T-helper 1 cell (primary cell): ENCODE measurements at regions not wholly inside any gene's neighbourhood (a gene's known extent, or its start where the extent isn't known, plus 50 kb on each side); places are given as distances from the start of the nearest gene placed in this dataset.
A peak's percentile ranks its signal among the peaks of the same experiment; 100 is the strongest.

ENCODE experiments used
- DNase-seq, 5 donors: peaks; one replicate each; pipeline ENCODE4 v3.0.0-alpha.2; 2012 to 2020

GRCh38 chr14:95466506-95466905 lies 49.9 kb downstream of the SYNE3 start:
- no peak for DNase-seq

GRCh38 chr14:95465936-95466335 lies 50.5 kb downstream of the SYNE3 start:
- no peak for DNase-seq

GRCh38 chr14:95465358-95465757 lies 51.1 kb downstream of the SYNE3 start:
- no peak for DNase-seq

- DNase-seq = no peak
Measured at GRCh38 chr14:95464514-95464913, 51.9 kb downstream of the SYNE3 start.

- no peak for DNase-seq
Measured at GRCh38 chr14:95464103-95464502, 52.3 kb downstream of the SYNE3 start.

GRCh38 chr14:95463171-95463901 lies 53.1 kb downstream of the SYNE3 start:
- DNase-seq = peak in 3 of 5 donors; percentile 23 to 35 (median 26)

GRCh38 chr14:95462491-95462890 lies 54.0 kb downstream of the SYNE3 start:
- DNase-seq = no peak

- DNase-seq = no peak
Measured at GRCh38 chr14:95460647-95461478, 55.6 kb downstream of the SYNE3 start.

GRCh38 chr14:95458906-95459305 lies 57.5 kb downstream of the SYNE3 start:
- no peak for DNase-seq

GRCh38 chr14:95458459-95458858 lies 58.0 kb downstream of the SYNE3 start:
- no peak for DNase-seq

GRCh38 chr14:95456281-95456680 lies 60.2 kb downstream of the SYNE3 start:
- no peak for DNase-seq

GRCh38 chr14:95455246-95455645 lies 61.2 kb downstream of the SYNE3 start:
- DNase-seq = no peak

- DNase-seq = no peak
Measured at GRCh38 chr14:95453713-95453980, 62.8 kb downstream of the SYNE3 start.

GRCh38 chr14:95452893-95453712 lies 63.3 kb downstream of the SYNE3 start:
- no peak for DNase-seq

- no peak for DNase-seq
Measured at GRCh38 chr14:95452176-95452892, 64.1 kb downstream of the SYNE3 start.

GRCh38 chr14:95449131-95449530 lies 67.3 kb downstream of the SYNE3 start:
- DNase-seq = no peak

GRCh38 chr14:95446470-95446869 lies 70.0 kb downstream of the SYNE3 start:
- no peak for DNase-seq

GRCh38 chr14:95445676-95446075 lies 70.8 kb downstream of the SYNE3 start:
- DNase-seq = no peak

- no peak for DNase-seq
Measured at GRCh38 chr14:95445161-95445560, 71.3 kb downstream of the SYNE3 start.

GRCh38 chr14:95444132-95445129 lies 72.0 kb downstream of the SYNE3 start:
- no peak for DNase-seq

GRCh38 chr14:95442633-95443021 lies 73.8 kb downstream of the SYNE3 start:
- DNase-seq = peak; percentile 33 to 67 (median 54)
